ENCODE measurements at regions not wholly inside any gene's neighbourhood (a gene's known extent, or its start where the extent isn't known, plus 50 kb on each side); places are given as distances from the start of the nearest gene placed in this dataset.

DNA sequence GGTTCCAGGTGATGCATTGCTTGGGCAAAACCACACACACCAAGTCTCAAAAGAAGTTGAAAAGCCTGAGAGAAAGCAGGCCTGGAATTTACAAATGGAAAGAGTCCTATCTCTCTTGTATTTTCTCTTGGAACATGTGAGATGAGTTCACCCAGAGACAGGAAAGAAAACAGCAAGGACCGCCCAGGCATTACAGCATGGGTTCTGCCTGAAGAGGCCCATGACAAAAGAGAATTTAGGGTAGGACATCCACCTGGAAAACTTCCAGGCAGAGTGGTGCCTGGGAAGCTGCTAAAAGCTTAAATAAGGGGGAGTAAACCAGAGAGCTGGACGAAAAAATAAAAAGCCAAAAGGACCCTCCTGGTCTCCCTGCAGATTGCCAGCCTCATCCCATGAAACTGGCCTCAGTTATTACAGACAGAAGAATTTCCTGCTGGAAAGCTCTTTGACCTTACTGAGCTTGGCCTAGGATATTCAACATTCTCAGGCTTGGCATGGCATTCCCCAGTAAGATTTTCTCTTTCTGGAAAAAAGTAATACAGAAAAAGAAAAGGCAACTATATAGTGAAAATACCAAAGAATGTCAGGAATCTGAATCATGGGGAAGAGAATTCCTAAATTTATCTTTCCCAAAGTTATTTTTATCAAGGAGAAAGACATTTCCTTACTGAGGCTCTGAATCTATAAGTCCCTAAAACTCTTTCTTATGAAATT lies 121.3 kb upstream of the NUDT4 start:
- DNase-seq: no peak

DNA sequence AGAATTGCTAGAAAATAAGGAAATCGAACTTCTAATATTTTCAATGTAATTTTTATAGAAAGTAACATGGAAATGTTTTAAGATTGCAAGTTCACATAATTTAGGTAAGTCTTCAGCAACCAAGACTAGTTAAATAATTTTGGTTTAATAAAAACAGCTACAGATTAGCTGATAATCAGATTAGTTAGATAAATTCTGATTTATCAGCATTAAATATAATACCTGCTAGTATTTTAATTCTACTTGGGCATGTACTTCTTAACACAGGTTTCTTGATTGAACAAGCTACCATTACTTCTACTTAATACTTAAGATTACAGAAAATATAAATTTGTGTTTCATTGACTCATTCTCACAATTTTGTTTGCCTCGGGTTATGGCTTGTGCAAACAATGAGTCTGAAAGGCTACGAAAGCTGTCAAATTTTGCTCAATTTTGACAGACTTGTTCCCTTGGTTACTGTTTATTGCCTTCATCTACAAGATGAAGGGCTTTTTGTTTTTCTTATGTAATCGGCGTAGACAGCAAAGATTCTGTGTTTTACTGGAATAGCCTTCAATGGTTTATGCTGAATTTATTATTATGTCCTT lies 116.1 kb upstream of the NUDT4 start:
- DNase-seq: no peak

DNA sequence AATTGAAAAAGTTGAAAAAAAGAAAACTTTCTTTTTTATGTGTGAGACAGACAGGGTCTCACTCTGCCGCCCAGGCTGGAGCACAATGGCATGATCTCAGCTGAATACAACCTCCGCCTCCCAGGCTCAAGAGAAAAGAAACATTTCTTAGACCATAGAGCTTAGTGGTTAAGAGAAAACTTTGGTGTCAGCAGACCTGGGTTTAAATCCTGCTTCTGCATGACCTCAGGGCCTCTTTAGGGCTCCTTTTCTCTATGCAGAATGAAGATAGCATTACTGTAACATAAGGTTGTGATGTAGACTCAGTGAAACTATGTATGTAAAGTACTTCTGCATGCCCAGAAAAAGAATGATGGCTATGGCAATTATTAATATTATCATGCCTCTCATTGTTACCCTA lies 104.7 kb upstream of the NUDT4 start:
- no peak for DNase-seq

DNA sequence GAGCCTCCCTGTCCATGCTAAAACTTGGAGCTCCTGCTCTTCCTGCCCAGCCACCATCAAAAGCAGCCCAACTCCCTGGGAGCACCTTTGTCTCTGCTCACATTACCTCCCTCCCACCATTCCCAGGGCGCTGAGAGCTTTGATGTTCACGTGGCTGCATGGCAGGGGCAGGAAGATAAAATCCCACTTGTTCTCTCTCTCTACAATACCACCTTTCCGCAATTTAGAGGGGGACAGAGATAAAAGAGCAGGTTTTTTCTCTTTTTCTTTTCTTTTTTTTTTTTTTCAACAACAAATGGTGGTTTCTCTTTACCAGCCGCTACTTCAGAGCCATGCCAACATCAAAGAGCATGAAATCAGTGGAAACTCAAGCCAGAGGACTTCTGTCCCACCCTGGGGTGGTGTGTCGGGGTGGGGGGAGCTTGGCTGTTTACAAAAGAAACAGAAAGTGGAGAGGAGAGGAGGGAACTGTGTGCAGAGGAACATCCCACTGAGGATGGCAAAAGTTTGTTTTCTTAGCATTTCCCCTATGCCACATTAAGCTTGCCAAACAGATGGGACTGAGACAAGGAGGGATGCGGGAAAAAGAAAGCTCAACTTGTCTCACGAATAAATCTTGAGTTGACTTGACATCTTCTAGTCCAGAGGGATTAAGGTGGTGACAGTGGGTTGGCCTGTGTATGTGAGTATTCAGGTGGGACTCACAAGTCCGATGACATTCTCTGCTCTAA lies 103.7 kb upstream of the NUDT4 start:
- no peak for DNase-seq

DNA sequence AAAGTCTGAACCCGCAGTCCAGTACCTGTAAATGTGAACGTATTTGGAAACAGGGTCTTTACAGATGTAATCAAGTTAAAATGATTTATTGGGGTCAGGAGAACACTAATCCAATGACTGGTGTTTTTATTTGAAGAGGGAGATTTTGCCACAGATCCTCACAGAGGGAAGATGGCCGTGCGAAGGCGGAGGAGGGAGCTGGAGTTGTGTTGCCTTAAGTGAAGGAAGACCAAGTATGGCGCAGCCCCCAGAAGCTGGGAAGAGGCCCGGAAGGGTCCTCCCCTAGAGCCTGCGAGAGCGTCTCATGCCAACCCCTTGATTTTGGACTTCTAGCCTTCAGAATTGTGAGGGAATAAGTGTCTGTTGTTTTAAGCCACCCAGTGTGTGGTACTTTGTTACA lies 102.8 kb upstream of the NUDT4 start:
- DNase-seq: no peak

DNA sequence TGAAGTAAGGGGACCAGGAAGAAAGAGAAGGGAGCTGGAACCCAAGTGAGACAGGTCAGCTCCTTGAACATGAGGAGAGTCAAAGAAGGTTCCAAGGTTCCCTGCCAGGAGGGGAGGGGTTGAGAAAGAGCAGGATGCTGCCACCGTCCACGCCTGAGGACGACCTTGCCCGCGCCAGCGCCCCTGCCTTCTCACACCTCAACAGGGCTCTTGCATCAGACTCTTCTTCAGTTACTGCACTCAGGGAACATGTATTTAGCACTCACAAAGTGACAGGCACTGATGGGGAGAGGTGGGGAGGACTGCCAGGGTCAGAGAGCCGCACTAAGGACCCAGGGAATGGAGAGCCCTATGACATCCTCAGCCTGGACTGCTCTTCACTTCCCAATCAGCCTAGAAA lies 102.1 kb upstream of the NUDT4 start:
- no peak for DNase-seq

DNA sequence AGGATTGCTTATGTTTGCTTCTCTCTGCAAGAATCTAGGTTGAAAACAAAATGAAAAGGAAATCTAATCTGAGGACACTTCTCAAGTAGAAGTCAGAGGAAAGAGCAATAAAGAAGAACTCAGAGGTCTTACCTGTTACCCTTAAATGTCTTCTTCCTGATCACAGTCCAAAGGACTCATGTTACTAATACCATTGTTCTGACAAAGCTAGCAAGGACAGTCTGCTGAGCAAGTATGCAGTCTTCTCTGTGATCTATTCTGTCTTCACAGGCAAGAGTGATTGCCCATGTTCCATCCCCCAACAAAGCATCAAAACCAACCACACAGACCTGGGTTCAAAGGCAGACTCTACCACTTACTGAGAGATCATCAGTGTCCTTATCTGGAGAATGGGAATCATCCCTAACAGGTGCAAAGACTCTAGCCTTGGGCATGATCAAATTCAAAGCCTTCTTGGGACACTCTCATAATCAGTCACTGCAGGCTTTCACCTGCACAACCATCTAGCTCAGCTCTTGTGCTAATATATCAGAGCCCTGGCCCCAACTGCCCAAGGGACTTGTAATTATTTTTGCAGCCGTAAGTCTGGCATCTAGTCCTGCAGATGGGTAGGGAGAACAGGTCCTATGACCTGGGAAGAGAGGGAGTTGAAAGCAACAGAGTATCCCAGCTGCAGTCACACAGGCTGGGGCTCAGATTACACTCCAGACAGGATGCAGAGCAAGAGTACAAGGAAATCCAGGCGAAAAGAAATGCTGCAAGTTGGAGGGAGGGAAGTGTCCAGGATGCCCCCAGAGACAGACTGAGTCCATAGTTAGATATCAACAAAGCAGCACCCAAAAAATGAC lies 97.9 kb upstream of the NUDT4 start:
- no peak for DNase-seq

DNA sequence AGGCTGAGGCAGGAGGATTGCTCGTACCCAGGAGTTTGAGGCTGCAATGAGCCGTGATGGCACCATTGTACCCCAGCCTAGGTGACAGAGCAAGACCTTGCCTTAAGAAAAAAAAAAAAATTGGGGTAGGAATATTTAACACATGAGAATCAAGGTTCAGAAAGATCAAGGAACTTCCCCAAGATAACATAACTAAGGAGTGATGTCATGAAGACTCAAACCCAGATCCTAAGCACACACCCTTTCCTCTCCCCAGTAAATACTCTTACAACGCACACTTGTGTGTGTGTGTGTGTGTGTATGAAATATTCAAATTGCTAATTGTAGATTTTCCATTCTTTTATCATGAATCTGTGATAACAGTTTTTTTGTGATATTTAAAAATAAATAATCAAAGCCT lies 90.6 kb upstream of the NUDT4 start:
- DNase-seq: no peak

DNA sequence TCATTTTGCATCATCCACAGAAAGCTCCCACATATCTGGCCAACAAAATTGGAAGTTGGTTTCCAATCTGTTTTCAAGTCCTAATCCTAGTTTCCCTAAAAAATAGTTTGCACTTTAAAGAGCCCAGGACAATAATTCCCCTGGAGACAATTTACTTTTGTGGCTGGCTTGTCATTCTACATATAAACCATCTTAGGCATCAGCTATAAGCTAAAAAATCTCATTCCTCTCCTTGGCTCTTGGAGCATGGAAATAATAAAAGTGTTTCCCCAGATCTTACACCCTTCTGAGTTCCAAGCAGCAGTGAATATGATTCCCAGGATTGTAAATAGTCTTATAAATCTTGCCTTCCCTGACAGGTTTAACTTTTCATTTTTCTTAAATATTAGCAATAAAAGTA lies 89.1 kb upstream of the NUDT4 start:
- no peak for DNase-seq

DNA sequence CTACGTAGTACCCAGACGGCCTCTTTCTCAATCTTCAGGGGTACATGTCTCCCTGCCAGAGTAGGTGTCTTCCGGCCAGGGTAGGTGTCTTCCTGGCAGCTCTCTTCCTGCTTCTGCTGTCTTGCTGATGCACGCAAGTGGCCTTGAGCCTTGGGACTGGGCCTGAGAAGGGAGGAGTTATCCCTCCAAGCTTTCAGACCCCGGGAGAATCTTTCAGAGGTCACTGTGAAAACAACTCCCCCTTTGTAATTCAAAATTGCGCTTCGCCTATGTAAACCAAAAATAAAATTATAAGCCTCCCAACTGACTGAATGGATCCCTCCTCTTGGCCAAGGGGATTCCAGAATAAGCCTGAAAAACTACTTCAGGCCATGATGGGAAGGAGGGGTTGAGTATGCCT lies 87.3 kb upstream of the NUDT4 start:
- no peak for DNase-seq

DNA sequence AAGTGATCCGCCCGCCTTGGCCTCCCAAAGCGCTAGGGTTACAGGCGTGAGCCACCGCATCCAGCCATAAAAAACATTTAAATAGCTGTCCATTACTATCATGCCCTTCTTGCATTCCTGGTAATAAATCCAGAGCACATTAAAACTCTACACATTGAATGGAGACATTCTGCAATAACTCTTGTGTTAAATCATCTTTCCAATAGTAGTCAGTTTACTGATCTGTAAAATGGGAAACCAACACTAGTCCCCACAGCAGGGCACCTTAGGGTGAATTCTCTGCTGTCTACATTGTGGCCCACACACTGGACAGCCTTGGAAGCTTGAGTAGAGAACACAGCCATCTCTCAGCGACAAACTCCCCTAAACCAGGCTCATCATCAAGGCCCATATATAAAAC lies 85.5 kb upstream of the NUDT4 start:
- DNase-seq: no peak

DNA sequence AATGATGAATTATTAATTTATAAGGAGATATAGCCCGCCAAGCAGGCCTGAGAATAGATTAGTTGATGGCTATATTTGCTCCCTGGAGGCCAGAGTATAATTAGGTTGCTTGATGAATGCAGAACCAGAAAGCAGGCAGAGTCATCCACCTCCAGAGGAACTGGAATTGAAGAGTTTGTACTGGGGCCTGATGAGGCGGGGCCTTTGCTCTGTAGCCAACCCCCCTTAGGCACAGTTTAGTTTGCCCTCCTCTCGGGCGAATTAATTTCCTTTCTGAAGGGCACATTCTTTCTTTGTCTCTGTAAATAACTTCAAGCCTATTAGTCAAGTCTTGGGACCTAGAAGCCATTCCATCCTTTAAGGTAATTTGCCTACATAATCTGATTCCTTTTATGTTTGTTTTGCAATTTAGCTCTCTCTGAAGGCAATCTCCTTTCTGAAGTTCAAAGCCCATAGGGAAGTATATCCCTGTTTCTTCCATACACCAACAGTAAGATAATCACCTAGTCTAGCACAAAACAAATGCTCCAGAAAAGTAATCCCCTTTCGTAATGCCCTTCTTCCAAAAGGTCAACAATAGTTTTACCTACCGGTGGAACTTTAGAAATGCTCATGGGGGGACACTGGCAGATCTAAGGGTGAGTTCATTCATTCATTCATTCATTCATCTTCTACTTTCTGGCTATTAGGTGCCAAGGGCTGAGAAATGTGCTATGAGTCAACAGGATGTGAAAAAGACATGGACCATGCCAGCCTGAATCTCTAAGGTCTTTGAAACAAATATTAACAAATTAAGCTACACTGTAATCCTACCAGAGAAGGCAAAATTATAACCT lies 84.8 kb upstream of the NUDT4 start:
- no peak for DNase-seq

DNA sequence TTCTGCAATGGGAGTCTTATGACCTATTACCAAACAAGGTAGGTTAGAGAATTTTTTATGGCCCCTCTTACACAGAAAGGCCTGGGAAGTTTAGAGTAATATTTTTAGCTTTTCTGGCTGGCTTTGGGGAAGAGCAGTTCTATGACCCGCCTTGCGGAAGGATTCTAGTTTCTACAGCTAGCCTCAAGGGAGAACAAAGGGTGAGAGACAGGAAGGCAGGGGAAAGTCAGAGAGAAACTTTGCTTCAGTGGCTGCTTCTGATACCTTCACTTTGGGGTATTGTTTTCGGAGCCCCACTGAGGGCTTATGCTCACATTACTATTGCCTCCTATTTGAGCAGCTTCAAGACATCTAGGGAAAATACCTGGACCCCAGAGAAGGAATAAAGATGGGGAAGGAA lies 80.7 kb upstream of the NUDT4 start:
- DNase-seq: no peak

DNA sequence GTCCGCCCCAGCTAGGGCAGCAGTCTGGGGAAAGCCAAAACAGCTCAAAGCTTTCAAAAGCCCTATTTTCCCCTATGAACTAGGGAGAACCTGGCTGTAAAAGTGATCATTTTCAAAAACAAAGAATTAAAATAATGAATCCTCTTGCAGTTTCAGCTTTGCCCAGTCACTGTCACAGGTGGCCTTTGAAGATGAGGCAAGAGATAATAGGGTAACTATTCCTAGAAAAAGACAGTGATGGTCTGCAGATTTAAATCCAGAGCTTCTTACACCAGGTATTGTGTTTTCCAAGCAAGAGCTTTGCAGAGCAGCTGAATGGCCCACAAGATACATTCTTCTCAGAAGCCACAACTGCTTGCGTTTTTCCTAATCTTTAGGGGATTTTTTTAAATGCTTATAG lies 80.2 kb upstream of the NUDT4 start:
- no peak for DNase-seq

DNA sequence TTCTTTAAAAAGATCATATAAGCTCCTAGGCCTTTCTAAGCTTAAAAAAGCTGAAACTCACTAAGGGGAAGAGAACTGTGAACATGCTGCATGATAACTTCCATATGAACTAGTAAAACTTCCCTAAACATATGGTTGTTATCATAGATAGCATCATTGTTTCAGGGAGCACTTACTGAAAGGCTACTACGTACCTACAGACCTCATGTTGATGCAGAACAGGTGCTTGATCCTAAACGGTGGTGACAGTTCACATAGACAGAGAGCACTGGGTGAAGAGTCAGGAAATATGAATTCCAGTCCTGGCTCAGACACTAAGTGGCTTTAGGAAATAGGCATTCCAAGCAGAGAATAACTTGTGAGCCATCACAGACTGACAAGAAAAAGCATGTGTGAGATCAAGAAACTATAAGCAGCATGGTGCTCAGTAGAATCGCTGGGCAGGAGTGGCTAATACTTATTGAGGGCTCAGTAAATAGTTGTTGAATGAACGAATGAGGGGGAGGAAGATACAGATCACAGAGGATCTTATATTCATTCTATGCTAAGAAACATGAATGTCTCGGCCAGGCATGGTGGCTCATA lies 78.4 kb upstream of the NUDT4 start:
- DNase-seq: no peak

DNA sequence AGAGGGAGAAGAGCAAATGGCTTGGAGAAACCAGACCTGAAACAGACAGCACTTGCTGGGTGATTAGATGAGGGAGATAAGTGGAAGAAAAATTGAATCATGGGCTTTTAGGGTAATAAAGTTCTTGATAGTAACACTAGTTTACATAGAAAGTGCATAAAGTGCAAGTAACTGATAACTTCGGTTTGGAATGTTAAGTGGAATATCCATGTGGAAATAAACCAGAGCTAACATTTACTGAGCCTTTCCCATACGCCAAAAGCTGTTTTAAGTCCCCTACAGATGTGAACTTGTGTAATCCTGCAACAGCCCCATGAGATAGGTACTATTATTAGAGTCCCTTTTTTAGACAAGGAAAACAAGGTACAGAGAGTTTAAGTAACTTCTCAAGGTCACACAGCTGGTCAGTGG lies 77.1 kb upstream of the NUDT4 start:
- no peak for DNase-seq

DNA sequence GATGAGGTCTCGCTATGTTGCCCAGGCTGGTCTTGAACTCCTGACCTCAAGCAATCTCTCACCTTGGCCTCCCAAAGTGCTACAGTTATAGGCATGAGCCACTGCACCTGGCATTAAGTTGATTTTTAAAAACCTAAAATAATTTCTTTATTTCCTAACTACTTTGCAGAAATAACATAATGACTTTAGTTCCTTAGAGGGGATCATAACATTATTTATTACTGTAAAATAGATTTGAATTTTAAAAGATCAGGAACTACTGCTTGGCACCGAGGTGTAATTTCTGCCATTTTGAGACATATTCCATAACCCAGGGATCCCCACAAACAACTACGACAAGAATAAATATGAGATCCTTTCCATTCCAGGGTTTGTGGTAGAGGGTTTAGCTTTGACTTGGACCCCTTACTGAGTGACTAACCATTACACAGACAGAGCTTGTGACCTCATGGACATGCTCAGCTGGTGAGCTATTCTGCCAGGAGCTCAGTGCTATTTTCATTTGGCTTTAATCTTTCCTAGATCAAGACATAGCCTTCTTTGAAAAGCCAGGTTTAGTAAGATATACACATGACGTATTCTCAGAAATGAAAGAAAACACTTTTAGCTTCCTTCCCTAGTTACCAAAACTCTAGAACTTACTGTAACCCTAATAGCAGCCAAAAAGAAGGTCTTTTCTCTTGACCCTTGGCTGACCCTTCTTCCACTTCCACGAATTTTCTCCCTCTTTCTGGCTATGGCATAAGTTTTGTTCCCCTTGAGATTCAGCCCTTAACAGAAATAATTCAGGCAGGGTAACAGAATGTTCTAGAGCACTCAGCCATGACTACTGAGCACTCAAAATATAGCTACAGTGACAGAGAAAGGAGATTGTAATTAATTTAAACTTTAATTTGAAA lies 75.1 kb upstream of the NUDT4 start:
- DNase-seq: no peak

DNA sequence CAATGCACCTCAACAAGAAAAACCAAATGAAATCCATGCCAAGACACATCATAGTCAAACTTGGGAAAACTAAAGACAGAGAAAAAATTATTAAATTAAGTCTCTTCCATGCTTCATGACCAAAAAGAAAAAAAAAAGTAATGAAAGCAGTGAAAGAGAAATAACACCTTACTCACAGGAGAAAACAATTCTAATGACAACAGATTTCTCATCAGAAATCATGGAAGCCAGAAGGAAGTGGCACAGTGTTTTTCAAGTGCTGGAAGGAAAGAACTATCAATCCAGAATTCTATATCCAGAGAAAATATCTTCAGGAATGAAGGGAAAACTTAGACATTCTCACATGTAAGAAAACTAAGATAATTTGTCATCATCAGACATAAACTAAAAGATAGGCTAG lies 71.1 kb upstream of the NUDT4 start:
- no peak for DNase-seq

DNA sequence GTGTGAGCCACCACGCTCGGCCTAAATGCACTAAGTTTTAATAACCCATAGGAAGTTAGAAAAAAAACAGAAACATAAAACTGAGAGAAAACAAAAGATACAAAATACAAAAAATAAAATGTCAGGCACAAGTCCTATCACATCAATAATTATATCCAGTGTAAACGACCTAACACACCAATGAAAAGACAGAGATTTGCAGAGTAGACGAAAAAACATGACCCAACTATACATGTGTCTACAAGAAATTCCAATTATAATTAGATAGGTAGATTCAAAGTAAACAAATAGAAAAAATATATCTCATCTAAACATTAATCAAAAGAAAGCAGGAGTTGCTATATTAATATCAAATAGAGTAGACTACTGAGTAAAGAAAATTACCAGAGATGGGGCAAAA lies 69.4 kb upstream of the NUDT4 start:
- DNase-seq: no peak

DNA sequence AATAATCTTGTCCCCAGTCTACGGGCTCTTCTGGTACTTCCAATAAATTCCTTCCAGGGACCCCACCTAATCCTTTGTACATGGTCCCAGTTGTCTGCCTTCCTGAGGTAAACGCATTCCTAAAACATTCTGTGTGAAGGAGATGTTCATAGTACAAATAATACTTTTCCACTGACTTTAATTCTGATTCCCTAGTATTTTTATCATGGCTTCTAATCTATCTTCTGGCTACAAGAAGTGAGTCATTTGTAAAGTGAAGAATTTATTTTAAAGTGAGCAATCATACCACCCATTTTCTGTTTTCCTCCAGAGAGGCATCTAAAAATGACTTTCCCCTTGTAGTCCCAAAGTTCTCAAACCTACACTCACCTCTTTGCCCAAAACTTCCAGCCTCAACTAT lies 65.9 kb upstream of the NUDT4 start:
- no peak for DNase-seq

DNA sequence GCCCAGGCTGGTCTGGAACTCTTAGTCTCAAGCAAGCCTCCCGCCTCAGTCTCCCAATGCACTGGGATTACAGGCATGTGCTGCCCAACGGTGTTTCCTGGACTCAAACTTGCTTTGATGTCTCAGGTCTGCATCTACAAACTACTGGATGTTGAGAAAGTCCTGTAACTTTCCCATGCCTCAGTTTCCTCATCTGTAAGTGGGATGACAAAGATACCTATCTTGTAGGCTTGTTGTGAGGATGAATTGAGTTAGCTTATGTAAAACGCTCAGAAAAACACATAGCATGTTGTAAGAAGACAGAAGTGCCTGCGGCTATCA lies 63.6 kb upstream of the NUDT4 start:
- DNase-seq: no peak

All from NCI-H1105 (cell line).